Activated CD8-positive, alpha-beta memory T cell treated with anti-CD3 and anti-CD28 coated beads, Interleukin-2, amount 50 U/mL, for 24 hours (primary cell): ENCODE measurements at regions not wholly inside any gene's neighbourhood (a gene's known extent, or its start where the extent isn't known, plus 50 kb on each side); places are given as distances from the start of the nearest gene placed in this dataset.

ENCODE experiments used
- DNase-seq: peaks from one replicate; pipeline ENCODE4 v3.0.0-alpha.2; 2020; ENCODE audit errors: extremely low read depth

- no peak for DNase-seq
These were observed 75.6 kb upstream of the PKDCC start for GRCh38 chr2:41972179-41972578.

GRCh38 chr2:41972819-41973218 is 75.0 kb upstream of the PKDCC start:
- DNase-seq, result no peak

- DNase-seq, result no peak
These were observed 74.0 kb upstream of the PKDCC start for GRCh38 chr2:41973871-41974270.

DNA sequence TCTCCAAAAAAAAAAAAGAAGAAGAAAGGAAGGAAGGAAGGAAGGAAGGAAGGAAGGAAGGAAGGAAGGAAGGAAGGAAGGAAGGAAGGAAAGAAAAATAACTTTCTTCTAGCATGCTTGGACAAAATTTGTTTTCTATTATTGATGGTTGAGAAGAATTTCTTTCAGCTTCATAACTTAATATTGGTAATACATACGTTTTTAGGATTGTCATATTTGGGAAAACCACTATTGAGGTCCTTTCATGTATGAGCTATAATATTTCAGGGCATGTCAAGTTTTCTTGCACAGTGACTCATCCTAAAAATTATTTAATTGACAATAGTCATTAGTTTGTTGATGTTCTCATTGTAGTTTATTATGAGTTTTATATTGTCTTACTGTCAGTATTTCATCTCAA is 66.4 kb upstream of the PKDCC start:
- no peak for DNase-seq

GRCh38 chr2:41985573-41986095 is 62.2 kb upstream of the PKDCC start:
- no peak for DNase-seq

GRCh38 chr2:41989501-41990180 is 58.2 kb upstream of the PKDCC start:
- DNase-seq, result no peak

DNA sequence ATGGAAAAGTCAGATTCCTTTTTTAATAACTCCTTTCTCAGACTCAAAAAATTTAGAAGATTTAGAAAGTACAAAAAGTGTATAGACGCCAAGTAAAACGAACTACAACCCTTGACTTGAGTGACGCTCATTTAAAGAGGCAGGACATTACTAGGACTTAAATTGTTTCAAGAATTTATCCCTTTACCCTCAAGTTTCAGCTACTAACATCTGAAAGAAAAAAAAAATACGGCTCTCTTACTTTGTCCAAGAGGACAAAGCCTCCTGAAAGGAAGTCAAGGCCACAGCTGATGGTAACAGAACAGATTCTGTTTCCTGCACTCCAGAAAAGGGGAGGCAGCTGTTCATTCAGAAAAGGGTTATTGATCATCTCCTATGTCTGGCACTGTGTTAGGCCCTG is 57.6 kb upstream of the PKDCC start:
- no peak for DNase-seq

DNA sequence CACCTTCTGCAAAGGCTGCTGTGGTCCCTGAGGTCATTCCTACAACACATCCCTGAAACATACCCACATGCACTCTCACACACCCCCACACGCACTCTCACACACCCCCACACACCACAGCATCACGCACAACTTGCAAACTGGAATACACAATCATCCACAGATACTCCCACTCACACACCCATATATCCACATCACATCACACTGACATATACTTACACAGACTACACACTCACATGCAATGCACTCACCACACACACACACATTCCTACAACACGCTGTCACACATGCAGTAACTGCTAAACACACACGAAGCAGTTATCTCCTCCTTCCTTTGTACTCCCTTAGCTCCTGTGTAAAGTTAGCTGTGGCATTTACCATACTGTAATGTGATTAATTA is 57.1 kb upstream of the PKDCC start:
- no peak for DNase-seq

GRCh38 chr2:41992056-41992642 is 55.7 kb upstream of the PKDCC start:
- DNase-seq, result no peak

DNA sequence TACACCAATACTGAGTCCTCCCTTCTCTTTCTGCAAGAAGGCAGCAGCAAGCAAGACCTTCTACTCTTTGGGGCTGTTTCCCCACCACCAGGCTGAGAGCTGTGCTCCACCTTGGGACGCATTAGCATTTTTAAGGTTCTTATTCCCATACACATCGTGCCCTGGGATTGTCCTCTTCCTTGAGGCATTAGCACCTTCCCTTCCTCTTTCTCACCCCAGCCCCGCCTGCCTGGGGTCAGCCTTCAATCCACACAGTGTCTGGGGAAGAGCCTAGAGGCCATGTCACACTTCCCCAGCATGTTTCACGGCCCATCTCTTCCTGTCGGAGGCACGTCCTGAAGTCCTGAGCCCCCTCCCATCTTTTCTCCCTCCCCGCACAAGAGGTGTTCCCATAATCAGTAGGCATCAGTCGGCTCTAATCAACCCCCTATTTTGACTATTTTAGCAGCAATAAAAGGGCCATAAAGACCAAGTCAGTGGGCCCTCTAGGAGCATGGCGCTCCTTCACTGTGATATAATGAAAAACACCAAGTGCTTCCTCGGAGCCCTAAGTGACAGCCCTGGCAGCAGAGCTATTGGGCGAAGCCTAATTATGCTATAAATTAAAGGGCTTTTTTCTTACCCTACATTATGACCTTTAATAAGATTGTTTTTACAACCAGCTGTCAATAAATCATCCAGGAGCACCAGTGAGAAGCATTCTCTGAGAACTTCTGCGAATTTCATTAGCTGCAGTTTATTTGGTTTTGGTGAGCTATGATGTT is 55.0 kb upstream of the PKDCC start:
- DNase-seq, result no peak

- no peak for DNase-seq
These were observed 54.3 kb upstream of the PKDCC start for GRCh38 chr2:41993435-41993925.

GRCh38 chr2:41994233-41994637 is 53.6 kb upstream of the PKDCC start:
- no peak for DNase-seq

DNA sequence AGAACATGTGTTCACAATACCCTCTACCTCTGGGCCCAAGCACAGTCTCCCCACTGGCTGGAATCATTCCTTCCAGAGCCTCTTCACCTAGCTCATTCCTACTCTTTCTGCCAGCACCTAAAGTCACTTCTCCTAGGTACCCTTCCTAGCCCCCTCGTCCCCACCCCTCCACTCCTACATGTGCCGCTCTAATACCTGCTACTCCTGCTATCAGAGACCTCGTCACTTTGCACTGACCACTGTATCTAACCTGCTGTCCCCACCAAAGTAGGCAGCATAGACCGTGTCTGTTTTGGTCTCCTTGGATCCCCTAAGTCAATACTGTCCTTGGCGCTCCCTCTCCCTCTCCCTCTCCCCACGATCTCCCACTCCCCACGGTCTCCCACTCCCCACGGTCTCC is 53.2 kb upstream of the PKDCC start:
- DNase-seq, result no peak

DNA sequence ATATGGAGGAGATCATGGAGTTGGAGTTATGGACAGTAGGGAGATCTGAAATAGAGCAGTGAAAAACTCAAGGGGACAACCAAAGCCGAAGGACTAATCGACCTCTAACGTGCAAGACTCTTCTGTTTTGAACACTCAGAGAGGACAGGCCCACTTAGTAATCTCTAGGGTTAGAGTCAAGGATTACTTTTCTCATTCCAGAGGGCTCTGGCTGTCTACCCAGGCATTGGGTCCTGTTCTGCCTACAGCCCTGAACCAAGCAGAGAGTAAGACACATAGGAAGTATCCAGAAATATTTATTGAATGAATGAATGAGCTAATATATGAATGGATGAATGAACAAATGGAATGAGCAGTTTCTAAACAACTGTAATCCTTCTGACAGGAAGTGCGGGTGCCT is 50.3 kb upstream of the PKDCC start:
- no peak for DNase-seq
